Naive thymus-derived CD8-positive, alpha-beta T cell (primary cell): ENCODE measurements at regions not wholly inside any gene's neighbourhood (a gene's known extent, or its start where the extent isn't known, plus 50 kb on each side); places are given as distances from the start of the nearest gene placed in this dataset.

Source experiments
- ATAC-seq, 2 donors: fragments of 150-1000 bp; cut with Tn5 transposase in 1 of 2; sonication (Bioruptor Pico), chemical (Tn5 transposase) in 1 of 2; 1 replicate in 1 of 2; 2 replicates in 1 of 2; pipeline ENCODE4 v1.10.0; 2021; ENCODE audit warnings: mild to moderate bottlenecking in 2 of 2, moderate library complexity in 2 of 2
- POLR2A ChIA-PET: fragments of 350-600 bp; sonication (Branson Sonifier 250); formaldehyde crosslinking; loops from one replicate; lab custom pipeline; 2021; ENCODE audit warnings: antibody characterized with exemption; lab: Charles Lee
- DNase-seq, 10 donors: peaks; one replicate each; pipeline versions ENCODE4 v3.0.0 to v3.0.0-alpha.2; 2020 to 2022
- H3K27ac Mint-ChIP-seq, 10 donors: one replicate each; pipeline ENCODE4 v1.8.0; 2020 to 2022; ENCODE audit warnings: mild to moderate bottlenecking in 10 of 10, mixed read lengths in 10 of 10, moderate library complexity in 4 of 10, inconsistent platforms in 1 of 10
- H3K27me3 Mint-ChIP-seq, 5 donors: one replicate each; pipeline ENCODE4 v1.8.0; 2021 to 2022; ENCODE audit warnings: mixed read lengths in 5 of 5
- H3K36me3 Mint-ChIP-seq, 3 donors: one replicate each; pipeline ENCODE4 v1.8.0; 2020 to 2022; ENCODE audit warnings: mixed read lengths in 3 of 3, mild to moderate bottlenecking in 2 of 3, inconsistent platforms in 1 of 3
- H3K4me1 Mint-ChIP-seq, 4 donors: one replicate each; pipeline ENCODE4 v1.8.0; 2021 to 2022; ENCODE audit warnings: mixed read lengths in 4 of 4
- H3K4me3 Mint-ChIP-seq, 10 donors: one replicate each; pipeline ENCODE4 v1.8.0; 2020 to 2022; ENCODE audit warnings: mild to moderate bottlenecking in 10 of 10, mixed read lengths in 10 of 10, moderate library complexity in 6 of 10, inconsistent platforms in 1 of 10
- H3K9me3 Mint-ChIP-seq, 9 donors: one replicate each; pipeline ENCODE4 v1.8.0; 2020 to 2022; ENCODE audit warnings: mixed read lengths in 9 of 9, mild to moderate bottlenecking in 3 of 9, inconsistent platforms in 1 of 9, moderate library complexity in 1 of 9

- ATAC-seq, result peak; percentile 48 to 66
- H3K27me3 Mint-ChIP-seq, result peaks cover 0 to 1% (median 0%) of the 10 kb centered on the region in 5 donors
- peaks cover 14 to 53% (median 50%) of the 10 kb centered on the region in 4 donors for H3K4me1 Mint-ChIP-seq
- peak overlapping the region; percentile 87 to 99 (median 96) for H3K27ac Mint-ChIP-seq
- DNase-seq, result peak; percentile 66 to 88 (median 81)
- no peaks in the 10 kb centered on the region for H3K9me3 Mint-ChIP-seq
- POLR2A ChIA-PET, result interaction anchor here (0.6 to 3.8 kb wide), 14 partner anchors 50 to 1018 kb away, joined by 3 to 26 read pairs (median 4); partner anchors contain the start of genes CLYBL, GGACT and TMTC4
- H3K4me3 Mint-ChIP-seq, result peak overlapping the region; percentile 75 to 93 (median 83)
- H3K36me3 Mint-ChIP-seq, result no peaks in the 10 kb centered on the region
Measured at GRCh38 chr13:99656092-99656745, 154.9 kb downstream of the TM9SF2 start.

- peaks cover 0 to 5% (median 0%) of the 10 kb centered on the region in 3 donors for H3K36me3 Mint-ChIP-seq
- H3K27ac Mint-ChIP-seq, result peak overlapping the region in 9 of 10 donors; percentile 92 to 99 (median 97)
- peaks cover 16 to 51% (median 48%) of the 10 kb centered on the region in 4 donors for H3K4me1 Mint-ChIP-seq
- ATAC-seq (no peak), DNase-seq (peak in 1 of 10 donors; percentile 2)
- peak overlapping the region in 6 of 10 donors; percentile 79 to 90 (median 83) for H3K4me3 Mint-ChIP-seq
- peaks cover 0 to 1% (median 0%) of the 10 kb centered on the region in 5 donors for H3K27me3 Mint-ChIP-seq
- H3K9me3 Mint-ChIP-seq, result no peaks in the 10 kb centered on the region
- POLR2A ChIA-PET, result interaction anchor here (0.6 to 3.8 kb wide), 9 partner anchors 49 to 933 kb away, joined by 3 to 26 read pairs (median 4); partner anchors contain the start of genes CLYBL and GGACT
Measured at GRCh38 chr13:99655351-99656091, 154.2 kb downstream of the TM9SF2 start.

GRCh38 chr13:99654076-99654475 is 152.8 kb downstream of the TM9SF2 start:
- peak overlapping the region in 3 of 10 donors; percentile 4 to 61 (median 49) for H3K27ac Mint-ChIP-seq
- DNase-seq (no peak), ATAC-seq (no peak)
- peaks cover 0 to 5% (median 0%) of the 10 kb centered on the region in 3 donors for H3K36me3 Mint-ChIP-seq
- H3K27me3 Mint-ChIP-seq, result peaks cover 0 to 1% (median 0%) of the 10 kb centered on the region in 5 donors
- no peak overlapping the region for H3K4me3 Mint-ChIP-seq
- POLR2A ChIA-PET, result interaction anchor here (0.8 kb wide), 1 partner anchor 48 kb away, joined by 3 read pairs; the partner anchor contains the start of gene CLYBL
- H3K9me3 Mint-ChIP-seq, result no peaks in the 10 kb centered on the region
- H3K4me1 Mint-ChIP-seq, result peaks cover 14 to 37% (median 33%) of the 10 kb centered on the region in 4 donors

- Mint-ChIP-seq H3K36me3 (peaks cover 0 to 5% (median 0%) of the 10 kb centered on the region in 3 donors), H3K4me3 (no peak overlapping the region), H3K9me3 (no peaks in the 10 kb centered on the region), H3K27ac (peak overlapping the region in 2 of 10 donors; percentile 4 to 57), H3K27me3 (peaks cover 0 to 1% (median 0%) of the 10 kb centered on the region in 5 donors), H3K4me1 (peaks cover 12 to 31% (median 28%) of the 10 kb centered on the region in 4 donors)
- DNase-seq (no peak), ATAC-seq (no peak)
- POLR2A ChIA-PET, result no interaction called here
Measured at GRCh38 chr13:99653526-99653925, 152.3 kb downstream of the TM9SF2 start.

GRCh38 chr13:99652901-99653300 is 151.6 kb downstream of the TM9SF2 start:
- peak overlapping the region in 4 of 10 donors; percentile 24 to 74 (median 55) for H3K27ac Mint-ChIP-seq
- H3K4me3 Mint-ChIP-seq, result no peak overlapping the region
- H3K4me1 Mint-ChIP-seq, result peaks cover 10 to 26% (median 26%) of the 10 kb centered on the region in 4 donors

GRCh38 chr13:99652141-99652540 is 150.9 kb downstream of the TM9SF2 start:
- H3K4me1 Mint-ChIP-seq, result peaks cover 9 to 20% (median 19%) of the 10 kb centered on the region in 4 donors
- H3K27ac Mint-ChIP-seq, result peak overlapping the region in 1 of 10 donors; percentile 40
- H3K9me3 Mint-ChIP-seq, result no peaks in the 10 kb centered on the region

More at GRCh38 chr13:99652901-99653300, 151.6 kb downstream of the TM9SF2 start:
- POLR2A ChIA-PET, result no interaction called here
- Mint-ChIP-seq H3K27me3 (peaks cover 0 to 1% (median 0%) of the 10 kb centered on the region in 5 donors), H3K9me3 (no peaks in the 10 kb centered on the region), H3K36me3 (peaks cover 0 to 5% (median 0%) of the 10 kb centered on the region in 3 donors)
- DNase-seq, result no peak
- ATAC-seq, result no peak

GRCh38 chr13:99651016-99651415 is 149.7 kb downstream of the TM9SF2 start:
- Mint-ChIP-seq H3K27ac (no peak overlapping the region), H3K4me3 (no peak overlapping the region), H3K9me3 (no peaks in the 10 kb centered on the region), H3K36me3 (peaks cover 0 to 5% (median 0%) of the 10 kb centered on the region in 3 donors), H3K4me1 (peaks cover 6 to 9% (median 7%) of the 10 kb centered on the region in 4 donors), H3K27me3 (no peaks in the 10 kb centered on the region)
- POLR2A ChIA-PET, result no interaction called here
- ATAC-seq (no peak), DNase-seq (no peak)

More at GRCh38 chr13:99652141-99652540, 150.9 kb downstream of the TM9SF2 start:
- Mint-ChIP-seq H3K4me3 (no peak overlapping the region), H3K36me3 (peaks cover 0 to 5% (median 0%) of the 10 kb centered on the region in 3 donors), H3K27me3 (peaks cover 0 to 1% (median 0%) of the 10 kb centered on the region in 5 donors)
- POLR2A ChIA-PET, result no interaction called here
- no peak for ATAC-seq
- DNase-seq, result no peak

GRCh38 chr13:99650410-99650809 is 149.1 kb downstream of the TM9SF2 start:
- Mint-ChIP-seq H3K4me1 (peaks cover 1 to 6% (median 2%) of the 10 kb centered on the region in 4 donors), H3K9me3 (no peaks in the 10 kb centered on the region), H3K36me3 (peaks cover 0 to 5% (median 0%) of the 10 kb centered on the region in 3 donors), H3K27me3 (no peaks in the 10 kb centered on the region), H3K4me3 (no peak overlapping the region), H3K27ac (peak overlapping the region in 1 of 10 donors; percentile 9)
- DNase-seq, result no peak
- ATAC-seq, result no peak
- POLR2A ChIA-PET, result no interaction called here

GRCh38 chr13:99648927-99649326 is 147.7 kb downstream of the TM9SF2 start:
- POLR2A ChIA-PET, result no interaction called here
- Mint-ChIP-seq H3K4me1 (peaks cover 0 to 7% (median 0%) of the 10 kb centered on the region in 4 donors), H3K27me3 (no peaks in the 10 kb centered on the region), H3K36me3 (peaks cover 0 to 5% (median 0%) of the 10 kb centered on the region in 3 donors), H3K9me3 (no peaks in the 10 kb centered on the region), H3K27ac (no peak overlapping the region), H3K4me3 (no peak overlapping the region)
- no peak for ATAC-seq
- DNase-seq, result no peak

- H3K9me3 Mint-ChIP-seq, result no peaks in the 10 kb centered on the region
- peaks cover 0 to 5% (median 0%) of the 10 kb centered on the region in 3 donors for H3K36me3 Mint-ChIP-seq
- DNase-seq, result no peak
- ATAC-seq, result no peak
- H3K4me3 Mint-ChIP-seq, result no peak overlapping the region
- H3K27ac Mint-ChIP-seq, result no peak overlapping the region
- H3K4me1 Mint-ChIP-seq, result peaks cover 0 to 8% (median 2%) of the 10 kb centered on the region in 4 donors
- POLR2A ChIA-PET, result no interaction called here
- H3K27me3 Mint-ChIP-seq, result no peaks in the 10 kb centered on the region
Measured at GRCh38 chr13:99648066-99648665, 146.9 kb downstream of the TM9SF2 start.

GRCh38 chr13:99647596-99647985 is 146.3 kb downstream of the TM9SF2 start:
- no peaks in the 10 kb centered on the region for H3K9me3 Mint-ChIP-seq
- H3K27me3 Mint-ChIP-seq, result no peaks in the 10 kb centered on the region
- no peak for ATAC-seq
- peaks cover 0 to 5% (median 0%) of the 10 kb centered on the region in 3 donors for H3K36me3 Mint-ChIP-seq
- peaks cover 0 to 10% (median 3%) of the 10 kb centered on the region in 4 donors for H3K4me1 Mint-ChIP-seq
- H3K4me3 Mint-ChIP-seq, result no peak overlapping the region
- no peak overlapping the region for H3K27ac Mint-ChIP-seq
- POLR2A ChIA-PET, result interaction anchor here (0.6 kb wide), 1 partner anchor 399 kb away, joined by 3 read pairs; no protein-coding TSS in a partner anchor
- DNase-seq, result no peak
